ENCODE measurements at regions not wholly inside any gene's neighbourhood (a gene's known extent, or its start where the extent isn't known, plus 50 kb on each side); places are given as distances from the start of the nearest gene placed in this dataset.

DNA sequence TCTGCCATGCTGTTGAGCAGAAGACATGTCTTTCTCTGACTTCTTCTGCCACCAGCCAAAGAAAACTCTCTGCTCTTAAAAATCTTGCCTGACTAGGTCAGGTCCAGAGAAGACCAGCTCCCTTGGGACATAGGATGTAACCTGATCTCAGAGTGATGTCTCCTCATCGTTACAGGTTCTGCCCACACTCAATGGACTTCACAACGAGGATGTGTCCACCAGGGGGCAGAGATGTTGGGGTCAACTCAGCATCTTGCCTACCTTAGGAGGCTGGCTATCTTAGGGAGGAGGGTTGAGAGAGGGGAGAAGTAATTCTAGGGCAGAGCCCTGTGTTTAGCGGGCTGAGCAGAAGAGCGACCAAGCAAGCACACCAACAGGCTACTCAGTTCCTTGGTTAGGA lies 207.6 kb upstream of the CDH4 start:
- TF ChIP-seq CSDC2 (CRISPR knock-in tag; IDR thresholded peaks at IDR 0.05) (no peak), ARNTL (CRISPR knock-in tag; IDR thresholded peaks at IDR 0.05; ENCODE audit: borderline replicate concordance, low read depth) (no peak), ESRRG (CRISPR knock-in tag; IDR thresholded peaks at IDR 0.05) (no peak), ZFP30 (CRISPR knock-in tag; IDR thresholded peaks at IDR 0.05) (no peak), BACH2 (CRISPR knock-in tag; IDR thresholded peaks at IDR 0.05; ENCODE audit: borderline replicate concordance) (no peak), TOX (CRISPR knock-in tag; IDR thresholded peaks at IDR 0.05; ENCODE audit: borderline replicate concordance) (no peak), TCF4 (CRISPR knock-in tag; IDR thresholded peaks at IDR 0.05; ENCODE audit: borderline replicate concordance) (no peak), ZNF8 (CRISPR knock-in tag; IDR thresholded peaks at IDR 0.05) (no peak), ZFP3 (CRISPR knock-in tag; IDR thresholded peaks at IDR 0.05) (no peak)
- TF ChIP-seq, protein P1, sequence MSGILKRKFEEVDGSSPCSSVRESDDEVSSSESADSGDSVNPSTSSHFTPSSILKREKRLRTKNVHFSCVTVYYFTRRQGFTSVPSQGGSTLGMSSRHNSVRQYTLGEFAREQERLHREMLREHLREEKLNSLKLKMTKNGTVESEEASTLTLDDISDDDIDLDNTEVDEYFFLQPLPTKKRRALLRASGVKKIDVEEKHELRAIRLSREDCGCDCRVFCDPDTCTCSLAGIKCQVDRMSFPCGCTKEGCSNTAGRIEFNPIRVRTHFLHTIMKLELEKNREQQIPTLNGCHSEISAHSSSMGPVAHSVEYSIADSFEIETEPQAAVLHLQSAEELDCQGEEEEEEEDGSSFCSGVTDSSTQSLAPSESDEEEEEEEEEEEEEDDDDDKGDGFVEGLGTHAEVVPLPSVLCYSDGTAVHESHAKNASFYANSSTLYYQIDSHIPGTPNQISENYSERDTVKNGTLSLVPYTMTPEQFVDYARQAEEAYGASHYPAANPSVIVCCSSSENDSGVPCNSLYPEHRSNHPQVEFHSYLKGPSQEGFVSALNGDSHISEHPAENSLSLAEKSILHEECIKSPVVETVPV (CRISPR knock-in tag; IDR thresholded peaks at IDR 0.05) = no peak
- TF ChIP-seq, protein P2, sequence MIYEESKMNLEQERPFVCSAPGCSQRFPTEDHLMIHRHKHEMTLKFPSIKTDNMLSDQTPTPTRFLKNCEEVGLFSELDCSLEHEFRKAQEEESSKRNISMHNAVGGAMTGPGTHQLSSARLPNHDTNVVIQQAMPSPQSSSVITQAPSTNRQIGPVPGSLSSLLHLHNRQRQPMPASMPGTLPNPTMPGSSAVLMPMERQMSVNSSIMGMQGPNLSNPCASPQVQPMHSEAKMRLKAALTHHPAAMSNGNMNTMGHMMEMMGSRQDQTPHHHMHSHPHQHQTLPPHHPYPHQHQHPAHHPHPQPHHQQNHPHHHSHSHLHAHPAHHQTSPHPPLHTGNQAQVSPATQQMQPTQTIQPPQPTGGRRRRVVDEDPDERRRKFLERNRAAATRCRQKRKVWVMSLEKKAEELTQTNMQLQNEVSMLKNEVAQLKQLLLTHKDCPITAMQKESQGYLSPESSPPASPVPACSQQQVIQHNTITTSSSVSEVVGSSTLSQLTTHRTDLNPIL (CRISPR knock-in tag; IDR thresholded peaks at IDR 0.05; ENCODE audit: low read depth) = no peak
- TF ChIP-seq, protein P3, sequence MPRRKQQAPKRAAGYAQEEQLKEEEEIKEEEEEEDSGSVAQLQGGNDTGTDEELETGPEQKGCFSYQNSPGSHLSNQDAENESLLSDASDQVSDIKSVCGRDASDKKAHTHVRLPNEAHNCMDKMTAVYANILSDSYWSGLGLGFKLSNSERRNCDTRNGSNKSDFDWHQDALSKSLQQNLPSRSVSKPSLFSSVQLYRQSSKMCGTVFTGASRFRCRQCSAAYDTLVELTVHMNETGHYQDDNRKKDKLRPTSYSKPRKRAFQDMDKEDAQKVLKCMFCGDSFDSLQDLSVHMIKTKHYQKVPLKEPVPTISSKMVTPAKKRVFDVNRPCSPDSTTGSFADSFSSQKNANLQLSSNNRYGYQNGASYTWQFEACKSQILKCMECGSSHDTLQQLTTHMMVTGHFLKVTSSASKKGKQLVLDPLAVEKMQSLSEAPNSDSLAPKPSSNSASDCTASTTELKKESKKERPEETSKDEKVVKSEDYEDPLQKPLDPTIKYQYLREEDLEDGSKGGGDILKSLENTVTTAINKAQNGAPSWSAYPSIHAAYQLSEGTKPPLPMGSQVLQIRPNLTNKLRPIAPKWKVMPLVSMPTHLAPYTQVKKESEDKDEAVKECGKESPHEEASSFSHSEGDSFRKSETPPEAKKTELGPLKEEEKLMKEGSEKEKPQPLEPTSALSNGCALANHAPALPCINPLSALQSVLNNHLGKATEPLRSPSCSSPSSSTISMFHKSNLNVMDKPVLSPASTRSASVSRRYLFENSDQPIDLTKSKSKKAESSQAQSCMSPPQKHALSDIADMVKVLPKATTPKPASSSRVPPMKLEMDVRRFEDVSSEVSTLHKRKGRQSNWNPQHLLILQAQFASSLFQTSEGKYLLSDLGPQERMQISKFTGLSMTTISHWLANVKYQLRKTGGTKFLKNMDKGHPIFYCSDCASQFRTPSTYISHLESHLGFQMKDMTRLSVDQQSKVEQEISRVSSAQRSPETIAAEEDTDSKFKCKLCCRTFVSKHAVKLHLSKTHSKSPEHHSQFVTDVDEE (CRISPR knock-in tag; IDR thresholded peaks at IDR 0.05) = no peak
- TF ChIP-seq, protein P4, sequence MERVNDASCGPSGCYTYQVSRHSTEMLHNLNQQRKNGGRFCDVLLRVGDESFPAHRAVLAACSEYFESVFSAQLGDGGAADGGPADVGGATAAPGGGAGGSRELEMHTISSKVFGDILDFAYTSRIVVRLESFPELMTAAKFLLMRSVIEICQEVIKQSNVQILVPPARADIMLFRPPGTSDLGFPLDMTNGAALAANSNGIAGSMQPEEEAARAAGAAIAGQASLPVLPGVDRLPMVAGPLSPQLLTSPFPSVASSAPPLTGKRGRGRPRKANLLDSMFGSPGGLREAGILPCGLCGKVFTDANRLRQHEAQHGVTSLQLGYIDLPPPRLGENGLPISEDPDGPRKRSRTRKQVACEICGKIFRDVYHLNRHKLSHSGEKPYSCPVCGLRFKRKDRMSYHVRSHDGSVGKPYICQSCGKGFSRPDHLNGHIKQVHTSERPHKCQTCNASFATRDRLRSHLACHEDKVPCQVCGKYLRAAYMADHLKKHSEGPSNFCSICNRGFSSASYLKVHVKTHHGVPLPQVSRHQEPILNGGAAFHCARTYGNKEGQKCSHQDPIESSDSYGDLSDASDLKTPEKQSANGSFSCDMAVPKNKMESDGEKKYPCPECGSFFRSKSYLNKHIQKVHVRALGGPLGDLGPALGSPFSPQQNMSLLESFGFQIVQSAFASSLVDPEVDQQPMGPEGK (CRISPR knock-in tag; IDR thresholded peaks at IDR 0.05; ENCODE audit: borderline replicate concordance) = no peak
